H9 (cell line): ENCODE measurements at regions not wholly inside any gene's neighbourhood (a gene's known extent, or its start where the extent isn't known, plus 50 kb on each side); places are given as distances from the start of the nearest gene placed in this dataset.

Source experiments
- DNase-seq: peaks from one replicate; pipeline ENCODE4 v3.0.0-alpha.2; 2017
- H2AFZ ChIP-seq: one replicate; pipeline ENCODE4 v1.6.1; 2013; ENCODE audit warnings: mild to moderate bottlenecking, low read length, control low read depth, moderate library complexity
- H2AK5ac ChIP-seq: 2 replicates; pipeline ENCODE4 v1.6.1; 2013; ENCODE audit warnings: low read length, control low read depth, mixed read lengths; ENCODE audit not compliant: insufficient read length
- H2BK120ac ChIP-seq: one replicate; pipeline ENCODE4 v1.6.1; 2013; ENCODE audit warnings: low read depth, mild to moderate bottlenecking, low read length, control low read depth, inconsistent platforms; ENCODE audit not compliant: poor library complexity, severe bottlenecking
- H2BK12ac ChIP-seq: 2 replicates; pipeline ENCODE4 v1.6.1; 2013; ENCODE audit warnings: low read length, control low read depth, mixed read lengths, low read depth; ENCODE audit not compliant: insufficient read length
- H2BK15ac ChIP-seq: 2 replicates; pipeline ENCODE4 v1.6.1; 2013; ENCODE audit warnings: low read depth, low read length, control low read depth
- H2BK20ac ChIP-seq: one replicate; pipeline ENCODE4 v1.6.1; 2013; ENCODE audit warnings: low read depth, mild to moderate bottlenecking, low read length, control low read depth, inconsistent platforms; ENCODE audit not compliant: poor library complexity, severe bottlenecking
- H2BK5ac ChIP-seq: 2 replicates; pipeline ENCODE4 v1.6.1; 2013; ENCODE audit warnings: low read length, control low read depth, mixed read lengths; ENCODE audit not compliant: insufficient read length
- H3K14ac ChIP-seq: 2 replicates; pipeline ENCODE4 v1.6.1; 2013; ENCODE audit warnings: low read length, control low read depth; ENCODE audit not compliant: insufficient read depth
- H3K18ac ChIP-seq: 2 replicates; pipeline ENCODE4 v1.6.1; 2013; ENCODE audit warnings: low read depth, mild to moderate bottlenecking, mixed read lengths, low read length, control low read depth; ENCODE audit not compliant: insufficient read length
- H3K23ac ChIP-seq: 2 replicates; pipeline ENCODE4 v1.6.1; 2013; ENCODE audit warnings: low read length, control low read depth, mixed read lengths, low read depth; ENCODE audit not compliant: insufficient read length
- H3K23me2 ChIP-seq: 2 replicates; pipeline ENCODE4 v1.6.1; 2013; ENCODE audit warnings: low read depth, mild to moderate bottlenecking, mixed read lengths, low read length, control low read depth; ENCODE audit not compliant: insufficient read length, poor library complexity, severe bottlenecking
- H3K27ac ChIP-seq: 2 replicates; pipeline ENCODE4 v1.5.1; 2013; ENCODE audit warnings: low read length, control low read depth, mixed read lengths, low read depth; ENCODE audit not compliant: insufficient read length
- H3K27me3 ChIP-seq: 2 replicates; pipeline ENCODE4 v1.6.1; 2013; ENCODE audit warnings: low read length, control low read depth, inconsistent platforms; ENCODE audit not compliant: insufficient read depth
- H3K4ac ChIP-seq: 2 replicates; pipeline ENCODE4 v1.6.1; 2013; ENCODE audit warnings: low read depth, mild to moderate bottlenecking, control low read depth, inconsistent platforms, low read length, moderate library complexity
- H3K4me1 ChIP-seq: 2 replicates; pipeline ENCODE4 v1.6.1; 2013; ENCODE audit warnings: low read length, control low read depth, inconsistent platforms; ENCODE audit not compliant: insufficient read depth
- H3K4me2 ChIP-seq: 2 replicates; pipeline ENCODE4 v1.6.1; 2013; ENCODE audit warnings: low read length, control low read depth, mixed read lengths; ENCODE audit not compliant: insufficient read length, insufficient read depth
- H3K56ac ChIP-seq: 2 replicates; pipeline ENCODE4 v1.6.1; 2013; ENCODE audit warnings: low read depth, mild to moderate bottlenecking, mixed read lengths, low read length, control low read depth; ENCODE audit not compliant: insufficient read length
- H3K79me1 ChIP-seq: 2 replicates; pipeline ENCODE4 v1.6.1; 2013; ENCODE audit warnings: low read depth, mild to moderate bottlenecking, moderate library complexity, low read length, control low read depth, inconsistent platforms; ENCODE audit not compliant: insufficient read depth, poor library complexity, severe bottlenecking
- H3K79me2 ChIP-seq: 2 replicates; pipeline ENCODE4 v1.6.1; 2013; ENCODE audit warnings: low read length, control low read depth, inconsistent platforms; ENCODE audit not compliant: insufficient read depth
- H3K9ac ChIP-seq: 2 replicates; pipeline ENCODE4 v1.6.1; 2013; ENCODE audit warnings: low read length, control low read depth, mixed read lengths; ENCODE audit not compliant: insufficient read length; ENCODE audit errors: extremely low read depth
- H3K9me3 ChIP-seq: one replicate; pipeline ENCODE4 v1.6.1; 2013; ENCODE audit warnings: low read depth, low read length, inconsistent platforms; ENCODE audit not compliant: control insufficient read depth
- H3T11ph ChIP-seq: one replicate; pipeline ENCODE4 v1.6.1; 2013; ENCODE audit warnings: mild to moderate bottlenecking, low read length, control low read depth, inconsistent platforms
- H4K20me1 ChIP-seq: one replicate; pipeline ENCODE4 v1.6.1; 2013; ENCODE audit not compliant: control insufficient read depth, insufficient read length, insufficient read depth
- H4K5ac ChIP-seq: 2 replicates; pipeline ENCODE4 v1.6.1; 2013; ENCODE audit warnings: low read depth, mild to moderate bottlenecking, mixed read lengths, low read length, control low read depth; ENCODE audit not compliant: insufficient read length
- H4K8ac ChIP-seq: replicated peaks from 2 replicates; pipeline ENCODE4 v1.6.1; 2013; ENCODE audit warnings: low read length, control low read depth, mixed read lengths, low read depth; ENCODE audit not compliant: insufficient read length
- H4K91ac ChIP-seq: 2 replicates; pipeline ENCODE4 v1.6.1; 2013; ENCODE audit warnings: low read depth, mild to moderate bottlenecking, moderate library complexity, mixed read lengths, low read length, control low read depth; ENCODE audit not compliant: insufficient read length
- H3K27ac Mint-ChIP-seq, 3 experiments: 2 replicates in 2 of 3; 3 replicates in 1 of 3; pipeline ENCODE4 v1.8.0; 2020 to 2021; ENCODE audit warnings: mixed read lengths in 3 of 3, mild to moderate bottlenecking in 1 of 3, moderate library complexity in 1 of 3
- H3K27me3 Mint-ChIP-seq: 2 replicates; pipeline ENCODE4 v1.8.0; 2021; ENCODE audit warnings: low read depth, mild to moderate bottlenecking, moderate library complexity, mixed read lengths
- H3K36me3 Mint-ChIP-seq, 3 experiments: 2 replicates in 2 of 3; 3 replicates in 1 of 3; pipeline ENCODE4 v1.8.0; 2020 to 2021; ENCODE audit warnings: low read depth in 3 of 3, mixed read lengths in 3 of 3; ENCODE audit not compliant: insufficient read depth in 1 of 3
- H3K4me1 Mint-ChIP-seq, 2 experiments: 2 replicates each; pipeline ENCODE4 v1.8.0; 2020; ENCODE audit warnings: mixed read lengths in 2 of 2
- H3K4me3 Mint-ChIP-seq, 2 experiments: 2 replicates in 1 of 2; 3 replicates in 1 of 2; pipeline ENCODE4 v1.8.0; 2020 to 2021; ENCODE audit warnings: mild to moderate bottlenecking in 2 of 2, mixed read lengths in 2 of 2, moderate library complexity in 1 of 2
- H3K9me3 Mint-ChIP-seq, 2 experiments: 2 replicates in 1 of 2; 3 replicates in 1 of 2; pipeline ENCODE4 v1.8.0; 2020; ENCODE audit warnings: mild to moderate bottlenecking in 2 of 2, mixed read lengths in 2 of 2, moderate library complexity in 1 of 2
- CTCF ChIP-seq: fragments of 200-600 bp; sonication (generic); conservative IDR thresholded peaks from 3 replicates; pipeline ENCODE4 v1.8.0; 2021; ENCODE audit warnings: antibody characterized with exemption, mild to moderate bottlenecking
- WGBS: extraction: QIAGEN DNeasy Blood & Tissue Kit; methylation state at CpG from one replicate; pipeline ENCODE4 v1.1.7; 2013; ENCODE audit warnings: missing lambda C conversion rate, low lambda C conversion rate, mixed read lengths; ENCODE audit not compliant: insufficient read length; ENCODE audit errors: extremely low coverage; 5-methylcytosine and 5-hydroxymethylcytosine counted together

DNA sequence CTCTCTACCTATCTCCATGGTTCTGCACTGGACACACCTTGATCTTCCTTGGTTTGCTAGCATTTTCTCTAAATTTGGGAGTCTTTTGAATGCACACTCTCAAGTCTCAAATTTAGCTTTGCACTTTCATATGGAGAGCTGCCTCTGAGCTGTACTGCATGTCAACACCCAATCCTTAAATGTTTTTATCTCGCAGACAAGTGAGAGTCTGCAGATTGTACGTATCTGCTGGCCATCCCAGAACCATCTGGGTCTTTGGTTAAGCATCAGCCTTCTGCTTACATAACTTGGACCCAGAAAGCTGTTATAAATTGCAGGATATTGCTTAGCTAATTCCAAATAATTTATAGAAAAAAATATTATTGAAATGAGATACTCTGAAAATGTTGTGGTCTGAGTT lies 111.4 kb upstream of the GRAMD2B start:
- Histone ChIP-seq H2BK5ac (no peak overlapping the region), H3T11ph (no peak overlapping the region), H3K23me2 (no peaks in the 10 kb centered on the region), H3K79me2 (no peaks in the 10 kb centered on the region), H3K27me3 (no peaks in the 10 kb centered on the region), H2BK12ac (no peak overlapping the region), H3K4me1 (no peaks in the 10 kb centered on the region), H3K4ac (no peak overlapping the region), H3K4me2 (no peak overlapping the region), H4K20me1 (no peaks in the 10 kb centered on the region), H2BK15ac (no peak overlapping the region), H3K27ac (no peak overlapping the region), H4K91ac (no peak overlapping the region), H3K9ac (no peak overlapping the region), H3K23ac (no peak overlapping the region), H4K8ac (no peak overlapping the region), H2BK20ac (no peak overlapping the region), H4K5ac (no peak overlapping the region), H3K79me1 (no peaks in the 10 kb centered on the region), H2BK120ac (no peak overlapping the region), H3K56ac (no peak overlapping the region), H2AFZ (no peak overlapping the region), H3K9me3 (no peaks in the 10 kb centered on the region), H3K14ac (no peak overlapping the region), H3K18ac (no peak overlapping the region), H2AK5ac (no peak overlapping the region)
- TF ChIP-seq CTCF, result no peak
- WGBS, result no CpG with 5 or more reads among the region's 2 CpGs
- Mint-ChIP-seq H3K4me1 (peaks cover 3 to 9% of the 10 kb centered on the region in 2 experiments; a peak in 3 of 4 replicates), H3K9me3 (peaks cover 13 to 14% of the 10 kb centered on the region in 2 experiments), H3K27me3 (no peaks in the 10 kb centered on the region), H3K4me3 (no peak overlapping the region), H3K36me3 (peaks cover 2 to 20% (median 6%) of the 10 kb centered on the region in 3 experiments; a peak in 6 of 7 replicates), H3K27ac (no peak overlapping the region)
- DNase-seq, result no peak
